HG02588 (cell line): ENCODE measurements at regions not wholly inside any gene's neighbourhood (a gene's known extent, or its start where the extent isn't known, plus 50 kb on each side); places are given as distances from the start of the nearest gene placed in this dataset.

Experiments used
- ATAC-seq: cut with Tn5 transposase; IDR thresholded peaks from one replicate; pipeline ENCODE4 v1.9.1; 2021; ENCODE audit warnings: mild to moderate bottlenecking, moderate library complexity; ENCODE audit not compliant: unreplicated experiment

- ATAC-seq: no peak
These were observed 152.0 kb upstream of the HMCN1 start for GRCh38 chr1:185581961-185582725.

- ATAC-seq: no peak
These were observed 153.2 kb upstream of the HMCN1 start for GRCh38 chr1:185581020-185581419.

GRCh38 chr1:185578293-185578692 is 155.9 kb upstream of the HMCN1 start:
- ATAC-seq: no peak

- no peak for ATAC-seq
These were observed 159.9 kb upstream of the HMCN1 start for GRCh38 chr1:185574139-185574875.

- ATAC-seq: no peak
These were observed 160.5 kb upstream of the HMCN1 start for GRCh38 chr1:185573677-185574076.

GRCh38 chr1:185573162-185573561 is 161.0 kb upstream of the HMCN1 start:
- ATAC-seq: no peak

- ATAC-seq: no peak
These were observed 163.2 kb upstream of the HMCN1 start for GRCh38 chr1:185570962-185571361.

- no peak for ATAC-seq
These were observed 165.8 kb upstream of the HMCN1 start for GRCh38 chr1:185568155-185569123.

- no peak for ATAC-seq
These were observed 166.8 kb upstream of the HMCN1 start for GRCh38 chr1:185567440-185567839.

- ATAC-seq: no peak
These were observed 167.2 kb upstream of the HMCN1 start for GRCh38 chr1:185566995-185567394.

- ATAC-seq: no peak
These were observed 168.9 kb upstream of the HMCN1 start for GRCh38 chr1:185565302-185565701.

- ATAC-seq: no peak
These were observed 169.4 kb upstream of the HMCN1 start for GRCh38 chr1:185564816-185565215.

GRCh38 chr1:185562461-185563359 is 171.5 kb upstream of the HMCN1 start:
- ATAC-seq: no peak

- ATAC-seq: no peak
These were observed 172.6 kb upstream of the HMCN1 start for GRCh38 chr1:185561629-185562028.

- no peak for ATAC-seq
These were observed 173.4 kb upstream of the HMCN1 start for GRCh38 chr1:185560760-185561159.

GRCh38 chr1:185559684-185560331 is 174.4 kb upstream of the HMCN1 start:
- ATAC-seq: peak; percentile 96

- no peak for ATAC-seq
These were observed 175.0 kb upstream of the HMCN1 start for GRCh38 chr1:185559151-185559550.

GRCh38 chr1:185556561-185556960 is 177.6 kb upstream of the HMCN1 start:
- ATAC-seq: no peak

- ATAC-seq: no peak
These were observed 178.4 kb upstream of the HMCN1 start for GRCh38 chr1:185555743-185556142.

- ATAC-seq: no peak
These were observed 183.2 kb upstream of the HMCN1 start for GRCh38 chr1:185551008-185551407.
